Mesendoderm (in vitro differentiated cells): ENCODE measurements at regions not wholly inside any gene's neighbourhood (a gene's known extent, or its start where the extent isn't known, plus 50 kb on each side); places are given as distances from the start of the nearest gene placed in this dataset.

Source experiments
- DNase-seq: peaks from one replicate; pipeline ENCODE4 v3.0.0; 2013
- H2AK5ac ChIP-seq: 2 replicates; pipeline ENCODE4 v1.6.1; 2013; ENCODE audit warnings: low read length, inconsistent platforms
- H2BK120ac ChIP-seq: 2 replicates; pipeline ENCODE4 v1.6.1; 2013; ENCODE audit warnings: low read depth, mild to moderate bottlenecking, low read length, moderate library complexity, mixed read lengths
- H2BK15ac ChIP-seq: replicated peaks from 2 replicates; pipeline ENCODE4 v1.6.1; 2013; ENCODE audit warnings: low read depth, mild to moderate bottlenecking, moderate library complexity
- H2BK5ac ChIP-seq: 2 replicates; pipeline ENCODE4 v1.6.1; 2013; ENCODE audit warnings: low read length, inconsistent platforms
- H3K18ac ChIP-seq: 2 replicates; pipeline ENCODE4 v1.6.1; 2013; ENCODE audit warnings: mild to moderate bottlenecking, low read length, mixed read lengths
- H3K23ac ChIP-seq: one replicate; pipeline ENCODE4 v1.6.1; 2013; ENCODE audit warnings: low read length
- H3K27ac ChIP-seq: 2 replicates; pipeline ENCODE4 v1.5.1; 2013; ENCODE audit warnings: low read depth, mild to moderate bottlenecking, inconsistent platforms, low read length, moderate library complexity
- H3K27me3 ChIP-seq: 2 replicates; pipeline ENCODE4 v1.6.1; 2013; ENCODE audit warnings: low read length, control low read depth, mild to moderate bottlenecking, inconsistent platforms; ENCODE audit not compliant: insufficient read depth, poor library complexity
- H3K36me3 ChIP-seq: 2 replicates; pipeline ENCODE4 v1.6.1; 2013; ENCODE audit warnings: low read length, inconsistent platforms; ENCODE audit not compliant: control insufficient read depth, insufficient read depth
- H3K4ac ChIP-seq: one replicate; pipeline ENCODE4 v1.6.1; 2013; ENCODE audit warnings: low read depth, mild to moderate bottlenecking, low read length, moderate library complexity
- H3K4me1 ChIP-seq: 2 replicates; pipeline ENCODE4 v1.6.1; 2013; ENCODE audit warnings: low read depth, low read length, inconsistent platforms; ENCODE audit not compliant: control insufficient read depth
- H3K4me2 ChIP-seq: 2 replicates; pipeline ENCODE4 v1.6.1; 2013; ENCODE audit warnings: low read length
- H3K4me3 ChIP-seq: 2 replicates; pipeline ENCODE4 v1.5.1; 2013; ENCODE audit warnings: mild to moderate bottlenecking, low read length
- H3K56ac ChIP-seq: one replicate; pipeline ENCODE4 v1.6.1; 2013; ENCODE audit warnings: low read length
- H3K79me1 ChIP-seq: 2 replicates; pipeline ENCODE4 v1.6.1; 2013; ENCODE audit warnings: low read length, inconsistent platforms
- H3K79me2 ChIP-seq: 2 replicates; pipeline ENCODE4 v1.6.1; 2013; ENCODE audit warnings: mild to moderate bottlenecking, low read length; ENCODE audit not compliant: control insufficient read depth, insufficient read depth
- H3K9ac ChIP-seq: 2 replicates; pipeline ENCODE4 v1.6.1; 2013; ENCODE audit warnings: low read length, inconsistent platforms
- H4K5ac ChIP-seq: one replicate; pipeline ENCODE4 v1.6.1; 2013; ENCODE audit warnings: low read length
- H4K8ac ChIP-seq: one replicate; pipeline ENCODE4 v1.6.1; 2013; ENCODE audit warnings: low read depth, mild to moderate bottlenecking, control low read depth, low read length, moderate library complexity
- WGBS: extraction: QIAGEN DNeasy Blood & Tissue Kit; methylation state at CpG from one replicate; pipeline ENCODE4 v1.1.7; 2013; ENCODE audit warnings: low lambda C conversion rate, missing lambda C conversion rate; ENCODE audit not compliant: insufficient coverage; ENCODE audit errors: extremely low coverage; 5-methylcytosine and 5-hydroxymethylcytosine counted together

- Histone ChIP-seq H4K8ac (no peak overlapping the region), H2BK15ac (no peak overlapping the region), H2AK5ac (no peak overlapping the region), H3K27me3 (no peaks in the 10 kb centered on the region), H3K4me2 (no peak overlapping the region), H3K9ac (no peak overlapping the region), H3K27ac (no peak overlapping the region), H3K18ac (no peak overlapping the region), H4K5ac (no peak overlapping the region), H2BK5ac (no peak overlapping the region), H3K4me3 (no peak overlapping the region), H2BK120ac (no peak overlapping the region), H3K36me3 (no peaks in the 10 kb centered on the region), H3K56ac (no peak overlapping the region), H3K79me2 (no peaks in the 10 kb centered on the region), H3K4me1 (no peaks in the 10 kb centered on the region), H3K23ac (no peak overlapping the region), H3K4ac (no peak overlapping the region), H3K79me1 (no peaks in the 10 kb centered on the region)
- DNase-seq = no peak
Observed at GRCh38 chr13:81602241-81602640, 1261.3 kb upstream of the SPRY2 start.

DNA sequence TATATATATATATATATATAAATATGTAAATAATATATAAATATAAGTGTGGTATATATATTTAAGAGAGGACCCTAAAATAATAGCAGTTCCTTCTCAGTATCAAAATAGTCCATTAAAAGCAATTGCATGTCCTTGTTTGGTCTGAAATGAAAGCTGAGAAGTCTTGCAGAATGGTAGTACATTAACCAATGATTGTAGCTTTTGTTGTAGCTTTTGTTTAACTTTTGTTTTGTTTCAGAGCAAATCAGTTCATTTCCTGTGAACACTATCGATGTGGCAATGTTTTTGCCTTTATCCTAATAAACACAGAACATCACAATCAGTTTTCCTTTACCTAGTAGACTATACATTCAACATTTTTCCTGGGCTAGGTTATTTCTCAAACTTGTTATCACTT lies 1256.2 kb upstream of the SPRY2 start:
- no peak overlapping the region for H3K4me2 ChIP-seq

DNA sequence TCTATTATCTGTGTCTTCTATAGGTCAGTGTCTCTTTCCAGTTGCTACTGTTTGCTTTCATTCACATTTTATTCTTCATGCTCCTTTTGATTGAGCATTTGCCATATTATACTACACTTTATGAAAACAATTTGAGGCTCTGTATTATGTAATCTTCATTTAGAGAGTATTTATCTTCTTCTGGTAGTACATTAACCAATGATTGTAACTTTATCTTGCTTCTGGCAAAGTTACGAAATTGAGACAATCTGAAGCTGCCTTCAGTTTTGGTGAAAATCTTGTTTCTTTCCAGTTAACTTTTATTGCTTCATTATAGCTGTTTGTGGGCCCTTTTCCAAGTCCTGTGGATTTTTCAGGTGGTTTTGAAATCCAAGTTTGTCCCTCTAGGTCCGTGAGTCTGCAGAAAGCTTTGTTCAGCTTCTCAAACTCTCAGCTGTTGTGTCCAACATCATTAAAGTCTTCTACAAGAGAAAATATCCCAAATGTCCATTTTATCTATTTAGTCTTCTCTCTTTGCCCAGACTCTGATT lies 1255.4 kb upstream of the SPRY2 start:
- Histone ChIP-seq H2AK5ac (no peak overlapping the region), H3K23ac (no peak overlapping the region), H4K8ac (no peak overlapping the region), H3K79me1 (no peaks in the 10 kb centered on the region), H2BK15ac (no peak overlapping the region), H2BK5ac (no peak overlapping the region), H3K9ac (no peak overlapping the region), H3K27ac (no peak overlapping the region), H4K5ac (no peak overlapping the region), H3K27me3 (no peaks in the 10 kb centered on the region), H3K79me2 (no peaks in the 10 kb centered on the region), H3K56ac (no peak overlapping the region), H2BK120ac (no peak overlapping the region), H3K4ac (no peak overlapping the region), H3K4me2 (no peak overlapping the region), H3K4me3 (no peak overlapping the region), H3K36me3 (no peaks in the 10 kb centered on the region), H3K18ac (no peak overlapping the region), H3K4me1 (no peaks in the 10 kb centered on the region)
- WGBS = no CpG with 5 or more reads among the region's 2 CpGs
- DNase-seq = no peak

More for the DNA sequence above, 1256.2 kb upstream of the SPRY2 start:
- Histone ChIP-seq H4K5ac (no peak overlapping the region), H3K79me1 (no peaks in the 10 kb centered on the region), H2BK15ac (no peak overlapping the region), H4K8ac (no peak overlapping the region), H2BK120ac (no peak overlapping the region), H3K56ac (no peak overlapping the region), H3K4ac (no peak overlapping the region), H3K23ac (no peak overlapping the region), H3K36me3 (no peaks in the 10 kb centered on the region), H3K79me2 (no peaks in the 10 kb centered on the region), H2BK5ac (no peak overlapping the region), H2AK5ac (no peak overlapping the region), H3K9ac (no peak overlapping the region), H3K4me1 (no peaks in the 10 kb centered on the region), H3K27me3 (no peaks in the 10 kb centered on the region), H3K18ac (no peak overlapping the region), H3K4me3 (no peak overlapping the region), H3K27ac (no peak overlapping the region)
- DNase-seq = no peak
- WGBS = no CpG with 5 or more reads among the region's 1 CpG

- H3K18ac ChIP-seq = no peak overlapping the region
- no CpG with 5 or more reads among the region's 3 CpGs for WGBS
- no peaks in the 10 kb centered on the region for H3K27me3 ChIP-seq
- H2AK5ac ChIP-seq = no peak overlapping the region
- H2BK15ac ChIP-seq = no peak overlapping the region
- DNase-seq = no peak
- H3K4ac ChIP-seq = no peak overlapping the region
- H3K56ac ChIP-seq = no peak overlapping the region
- no peak overlapping the region for H3K4me3 ChIP-seq
- H3K4me1 ChIP-seq = no peaks in the 10 kb centered on the region
- no peaks in the 10 kb centered on the region for H3K79me2 ChIP-seq
- no peaks in the 10 kb centered on the region for H3K36me3 ChIP-seq
- no peak overlapping the region for H2BK5ac ChIP-seq
- H3K27ac ChIP-seq = no peak overlapping the region
- no peak overlapping the region for H3K23ac ChIP-seq
- no peak overlapping the region for H4K8ac ChIP-seq
- H4K5ac ChIP-seq = no peak overlapping the region
- no peak overlapping the region for H3K4me2 ChIP-seq
- no peaks in the 10 kb centered on the region for H3K79me1 ChIP-seq
- H2BK120ac ChIP-seq = no peak overlapping the region
- H3K9ac ChIP-seq = no peak overlapping the region
Observed at GRCh38 chr13:81591528-81592220, 1250.7 kb upstream of the SPRY2 start.

- H3K56ac ChIP-seq = no peak overlapping the region
- H3K4me3 ChIP-seq = no peak overlapping the region
- no peak overlapping the region for H3K4ac ChIP-seq
- no peaks in the 10 kb centered on the region for H3K27me3 ChIP-seq
- no peaks in the 10 kb centered on the region for H3K79me1 ChIP-seq
- H3K9ac ChIP-seq = no peak overlapping the region
- no peak overlapping the region for H4K5ac ChIP-seq
- H3K27ac ChIP-seq = no peak overlapping the region
- H2AK5ac ChIP-seq = no peak overlapping the region
- H2BK120ac ChIP-seq = no peak overlapping the region
- DNase-seq = no peak
- no peak overlapping the region for H3K4me2 ChIP-seq
- H3K23ac ChIP-seq = no peak overlapping the region
- no peaks in the 10 kb centered on the region for H3K79me2 ChIP-seq
- H3K18ac ChIP-seq = no peak overlapping the region
- no peak overlapping the region for H2BK5ac ChIP-seq
- H3K36me3 ChIP-seq = no peaks in the 10 kb centered on the region
- no peak overlapping the region for H4K8ac ChIP-seq
- no peaks in the 10 kb centered on the region for H3K4me1 ChIP-seq
- H2BK15ac ChIP-seq = no peak overlapping the region
Observed at GRCh38 chr13:81582381-81582780, 1241.5 kb upstream of the SPRY2 start.

DNA sequence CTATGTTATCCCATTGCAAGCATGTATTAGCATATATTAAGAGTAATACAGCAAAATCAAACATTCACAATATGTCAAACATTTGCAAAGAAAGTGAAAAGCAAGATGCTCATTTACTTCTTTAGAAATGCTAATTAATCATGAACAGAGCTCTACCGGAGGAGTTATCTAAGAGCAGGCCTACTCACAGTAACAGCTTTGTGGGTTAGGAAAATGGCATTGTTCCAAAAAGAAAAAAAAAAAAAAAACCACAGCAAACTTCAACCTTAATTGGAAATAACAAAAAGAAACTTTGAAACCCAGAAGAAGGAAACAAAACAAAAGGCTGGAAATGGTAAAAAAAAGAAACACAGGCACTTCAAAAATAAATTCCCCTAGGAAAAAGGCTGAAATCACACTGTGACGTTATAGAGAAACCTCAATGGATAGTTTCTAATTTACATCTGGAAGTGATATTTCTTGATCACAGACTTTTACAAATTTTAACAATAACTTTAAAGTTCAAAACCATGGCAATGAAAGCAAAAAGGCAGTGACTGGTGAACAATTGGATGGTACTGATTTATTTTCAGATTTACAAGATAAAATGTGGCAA lies 1236.8 kb upstream of the SPRY2 start:
- Histone ChIP-seq H2BK15ac (no peak overlapping the region), H2BK120ac (no peak overlapping the region), H2AK5ac (no peak overlapping the region), H3K27me3 (no peaks in the 10 kb centered on the region), H3K9ac (no peak overlapping the region), H3K23ac (no peak overlapping the region), H3K79me2 (no peaks in the 10 kb centered on the region), H3K4me1 (no peaks in the 10 kb centered on the region), H3K4me2 (no peak overlapping the region), H3K4me3 (no peak overlapping the region), H3K18ac (no peak overlapping the region), H3K36me3 (no peaks in the 10 kb centered on the region), H4K5ac (no peak overlapping the region), H2BK5ac (no peak overlapping the region), H4K8ac (no peak overlapping the region), H3K4ac (no peak overlapping the region), H3K27ac (no peak overlapping the region), H3K79me1 (no peaks in the 10 kb centered on the region), H3K56ac (no peak overlapping the region)
- no peak for DNase-seq
- no CpG with 5 or more reads among the region's 2 CpGs for WGBS
